Colonic mucosa (tissue), 4 donors: ENCODE measurements at regions not wholly inside any gene's neighbourhood (a gene's known extent, or its start where the extent isn't known, plus 50 kb on each side); places are given as distances from the start of the nearest gene placed in this dataset.
"Not testable (repeated sequence)": the region's sequence is repeated elsewhere in the genome, so short reads cannot be mapped to it uniquely, and the experiment has no call there.

Source experiments
- DNase-seq: peaks from one replicate; pipeline ENCODE4 v3.0.0-alpha.2; 2020
- H3K27ac ChIP-seq: fragments of 200-600 bp; one replicate; pipeline ENCODE4 v1.8.0; 2021
- H3K27me3 ChIP-seq: fragments of 200-600 bp; one replicate; pipeline ENCODE4 v1.8.0; 2021
- H3K36me3 ChIP-seq: fragments of 200-600 bp; one replicate; pipeline ENCODE4 v1.8.0; 2021
- H3K4me1 ChIP-seq: fragments of 200-600 bp; one replicate; pipeline ENCODE4 v1.8.0; 2021; ENCODE audit warnings: mild to moderate bottlenecking
- H3K4me3 ChIP-seq: fragments of 200-600 bp; one replicate; pipeline ENCODE4 v1.8.0; 2021
- H3K9ac ChIP-seq, 2 donors: one replicate each; pipeline ENCODE4 v1.7.0; 2013; ENCODE audit warnings: control low read depth in 2 of 2, low read depth in 2 of 2, low read length in 2 of 2
- H3K9me3 ChIP-seq: fragments of 200-600 bp; one replicate; pipeline ENCODE4 v1.8.0; 2021
- CTCF ChIP-seq: fragments of 200-600 bp; IDR thresholded peaks from one replicate; pipeline ENCODE4 v1.8.0; 2022; ENCODE audit warnings: antibody characterized with exemption, mild to moderate bottlenecking
- intact Hi-C: fragments of 100-400 bp; cut with DNase I; formaldehyde crosslinking; loops from one replicate; pipeline ENCODE4 v1.14.1; 2022
- donor health status: healthy.
- donor health status: DM: no; HTN: no; CAD: no.
- donor health status: DM: no; HTN: no; CAD: no.

- H3K9me3 ChIP-seq, H3K4me1 ChIP-seq, intact Hi-C loops, H3K4me3 ChIP-seq, H3K36me3 ChIP-seq, H3K9ac ChIP-seq, DNase-seq, H3K27ac ChIP-seq, H3K27me3 ChIP-seq: not testable (repeated sequence)
Measured at GRCh38 chr17:22399037-22399436, 706.7 kb downstream of the KCNJ18 start.

- not testable (repeated sequence) for H3K27me3 ChIP-seq
Measured at GRCh38 chr17:22405080-22405479, 712.8 kb downstream of the KCNJ18 start.

GRCh38 chr17:22409160-22409751 lies 716.9 kb downstream of the KCNJ18 start:
- H3K4me1 ChIP-seq: no peaks in the 10 kb centered on the region
- intact Hi-C loops: no loop called here
- DNase-seq: no peak

More at GRCh38 chr17:22405080-22405479, 712.8 kb downstream of the KCNJ18 start:
- H3K9me3 ChIP-seq, intact Hi-C loops, H3K9ac ChIP-seq, H3K4me1 ChIP-seq, DNase-seq, H3K36me3 ChIP-seq, H3K27ac ChIP-seq, H3K4me3 ChIP-seq: not testable (repeated sequence)

DNA sequence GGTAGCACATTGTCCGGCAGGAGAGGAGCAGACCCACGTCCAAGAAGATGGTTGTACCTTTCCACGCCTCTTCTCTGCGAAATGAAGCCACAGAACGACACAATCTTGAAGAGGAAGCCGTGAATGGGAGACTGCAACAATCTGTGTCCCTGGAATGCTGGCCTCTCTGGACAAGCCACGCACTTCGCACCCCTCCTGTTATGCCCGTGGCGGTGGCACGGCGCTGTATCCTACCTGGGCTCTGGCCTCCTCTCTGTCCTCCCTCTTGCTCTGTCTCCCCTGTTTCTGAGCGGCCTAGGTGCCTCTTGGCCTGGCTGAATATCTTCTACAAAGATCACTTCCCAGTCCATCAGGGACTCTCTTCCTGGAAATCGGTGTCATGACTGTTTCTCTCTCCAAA lies 717.8 kb downstream of the KCNJ18 start:
- Histone ChIP-seq H3K27ac (no peak overlapping the region), H3K9me3 (no peaks in the 10 kb centered on the region), H3K4me3 (no peak overlapping the region), H3K36me3 (no peaks in the 10 kb centered on the region), H3K9ac (no peak overlapping the region), H3K4me1 (no peaks in the 10 kb centered on the region), H3K27me3 (no peaks in the 10 kb centered on the region)
- no peak for TF ChIP-seq CTCF
- intact Hi-C loops: no loop called here
- no peak for DNase-seq

More at GRCh38 chr17:22409160-22409751, 716.9 kb downstream of the KCNJ18 start:
- TF ChIP-seq CTCF: no peak
- H3K36me3 ChIP-seq: no peaks in the 10 kb centered on the region
- H3K9me3 ChIP-seq: no peaks in the 10 kb centered on the region
- no peak overlapping the region for H3K4me3 ChIP-seq
- no peak overlapping the region for H3K9ac ChIP-seq
- no peak overlapping the region for H3K27ac ChIP-seq
- no peaks in the 10 kb centered on the region for H3K27me3 ChIP-seq

DNA sequence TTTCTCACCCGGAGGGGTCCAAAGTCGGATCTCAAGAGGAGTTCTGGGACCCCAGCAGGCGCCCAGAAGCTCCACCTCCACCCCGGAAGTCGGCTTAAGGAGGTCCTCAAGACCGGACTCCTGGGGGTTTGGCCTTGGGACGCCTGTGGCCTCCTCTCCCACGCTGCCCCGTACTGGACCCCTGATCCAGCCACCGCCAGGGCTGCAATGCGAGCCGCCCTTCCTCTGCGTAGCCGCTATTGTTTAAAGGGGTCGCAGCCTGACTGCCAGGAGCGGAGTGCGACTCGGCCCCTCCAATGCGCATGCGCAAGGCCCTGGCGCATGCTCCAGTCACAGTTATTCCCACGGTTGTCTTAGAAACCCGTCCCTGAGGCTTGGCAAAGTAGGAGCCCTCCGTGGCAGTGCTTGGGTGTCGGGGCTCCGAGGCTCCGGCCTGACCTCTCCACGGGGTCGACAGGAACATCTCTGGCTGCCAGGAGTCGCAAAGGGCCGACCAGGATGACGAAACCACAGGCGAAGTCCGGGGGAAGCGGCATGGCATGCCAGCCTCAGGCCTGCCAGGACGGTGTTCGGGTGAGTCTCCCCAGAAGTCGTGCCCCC lies 719.0 kb downstream of the KCNJ18 start:
- no peak for TF ChIP-seq CTCF
- Histone ChIP-seq H3K4me3 (no peak overlapping the region), H3K36me3 (no peaks in the 10 kb centered on the region), H3K9me3 (no peaks in the 10 kb centered on the region), H3K4me1 (no peaks in the 10 kb centered on the region), H3K27me3 (no peaks in the 10 kb centered on the region), H3K27ac (no peak overlapping the region), H3K9ac (no peak overlapping the region)
- intact Hi-C loops: no loop called here
- DNase-seq: no peak

DNA sequence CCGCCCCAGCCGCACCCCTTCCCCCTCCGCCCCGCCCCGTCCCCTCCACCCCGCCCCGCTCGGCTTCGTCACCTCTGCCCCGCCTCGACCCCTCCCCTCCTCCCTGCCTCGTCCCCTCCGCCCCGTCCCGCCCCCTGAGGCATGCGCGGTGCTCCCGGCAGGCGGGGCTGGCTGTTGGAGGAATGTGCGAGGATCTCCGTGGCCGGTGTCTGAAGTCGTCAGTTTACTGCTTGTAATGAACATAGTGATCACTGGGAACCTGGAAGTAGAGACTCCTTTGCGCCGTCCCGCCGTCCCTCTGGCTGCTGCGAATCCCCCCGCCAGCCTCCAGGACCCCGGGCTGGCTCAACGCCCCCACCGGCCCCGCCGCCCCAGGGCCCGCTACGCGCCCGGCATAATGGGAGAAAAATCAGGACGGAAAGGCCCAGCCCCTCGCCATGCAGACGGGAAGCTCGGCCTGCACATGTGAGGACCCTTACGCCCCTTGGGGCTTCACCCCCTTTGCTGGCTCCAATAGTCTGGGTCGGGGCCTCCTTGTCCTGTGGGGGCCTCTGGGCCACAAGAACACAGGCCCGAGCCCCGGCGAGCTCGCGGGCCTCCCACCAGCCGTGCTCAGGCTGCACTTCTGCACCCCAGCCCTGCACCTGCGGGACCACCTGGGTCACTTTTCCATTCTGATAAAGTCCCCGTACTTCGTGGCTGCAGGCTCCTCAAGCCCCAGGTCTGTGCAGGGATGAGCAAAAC lies 743.1 kb downstream of the KCNJ18 start:
- TF ChIP-seq CTCF: no peak
- no peaks in the 10 kb centered on the region for H3K36me3 ChIP-seq
- no peaks in the 10 kb centered on the region for H3K9me3 ChIP-seq
- no peak for DNase-seq
- no peak overlapping the region for H3K4me3 ChIP-seq
- H3K27ac ChIP-seq: no peak overlapping the region
- H3K27me3 ChIP-seq: no peaks in the 10 kb centered on the region
- H3K4me1 ChIP-seq: no peaks in the 10 kb centered on the region
- no peak overlapping the region for H3K9ac ChIP-seq
- intact Hi-C loops: no loop called here
